ENCODE measurements at regions not wholly inside any gene's neighbourhood (a gene's known extent, or its start where the extent isn't known, plus 50 kb on each side); places are given as distances from the start of the nearest gene placed in this dataset.

GRCh38 chr4:53645108-53645507 lies 53.8 kb upstream of the LNX1 start:
- intact Hi-C loops (cut with DNase I) = no loop called here
- no peak overlapping the region for H3K4me3 ChIP-seq
- TF ChIP-seq POLR2AphosphoS5 (IDR thresholded peaks at IDR 0.05; ENCODE audit: insufficient read depth in 1 of 2, low read depth in 1 of 2) (no peak), POLR2A (IDR thresholded peaks at IDR 0.05) (no peak)
- TF ChIP-seq, protein P1, sequence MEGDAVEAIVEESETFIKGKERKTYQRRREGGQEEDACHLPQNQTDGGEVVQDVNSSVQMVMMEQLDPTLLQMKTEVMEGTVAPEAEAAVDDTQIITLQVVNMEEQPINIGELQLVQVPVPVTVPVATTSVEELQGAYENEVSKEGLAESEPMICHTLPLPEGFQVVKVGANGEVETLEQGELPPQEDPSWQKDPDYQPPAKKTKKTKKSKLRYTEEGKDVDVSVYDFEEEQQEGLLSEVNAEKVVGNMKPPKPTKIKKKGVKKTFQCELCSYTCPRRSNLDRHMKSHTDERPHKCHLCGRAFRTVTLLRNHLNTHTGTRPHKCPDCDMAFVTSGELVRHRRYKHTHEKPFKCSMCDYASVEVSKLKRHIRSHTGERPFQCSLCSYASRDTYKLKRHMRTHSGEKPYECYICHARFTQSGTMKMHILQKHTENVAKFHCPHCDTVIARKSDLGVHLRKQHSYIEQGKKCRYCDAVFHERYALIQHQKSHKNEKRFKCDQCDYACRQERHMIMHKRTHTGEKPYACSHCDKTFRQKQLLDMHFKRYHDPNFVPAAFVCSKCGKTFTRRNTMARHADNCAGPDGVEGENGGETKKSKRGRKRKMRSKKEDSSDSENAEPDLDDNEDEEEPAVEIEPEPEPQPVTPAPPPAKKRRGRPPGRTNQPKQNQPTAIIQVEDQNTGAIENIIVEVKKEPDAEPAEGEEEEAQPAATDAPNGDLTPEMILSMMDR (IDR thresholded peaks at IDR 0.05) = no peak
- peaks cover 20% of the 10 kb centered on the region for H3K4me1 ChIP-seq
- no peaks in the 10 kb centered on the region for H3K36me3 ChIP-seq
- H3K27ac ChIP-seq = peak overlapping the region; percentile 42
- no peaks in the 10 kb centered on the region for H3K9me3 ChIP-seq
- H3K27me3 ChIP-seq = no peaks in the 10 kb centered on the region
- DNase-seq (ENCODE audit: extremely low spot score in 2 of 2) = no peak

GRCh38 chr4:53644607-53645006 lies 53.3 kb upstream of the LNX1 start:
- Histone ChIP-seq H3K4me3 (no peak overlapping the region), H3K36me3 (no peaks in the 10 kb centered on the region), H3K4me1 (peaks cover 20% of the 10 kb centered on the region), H3K27me3 (no peaks in the 10 kb centered on the region), H3K9me3 (no peaks in the 10 kb centered on the region), H3K27ac (peak overlapping the region; percentile 42)
- no peak for DNase-seq (ENCODE audit: extremely low spot score in 2 of 2)
- intact Hi-C loops (cut with DNase I) = no loop called here
- TF ChIP-seq POLR2A (IDR thresholded peaks at IDR 0.05) (no peak), POLR2AphosphoS5 (IDR thresholded peaks at IDR 0.05; ENCODE audit: insufficient read depth in 1 of 2, low read depth in 1 of 2) (peak in 1 of 2 donors; percentile 50)
- TF ChIP-seq, protein P1 (IDR thresholded peaks at IDR 0.05) = no peak
